ENCODE measurements at regions not wholly inside any gene's neighbourhood (a gene's known extent, or its start where the extent isn't known, plus 50 kb on each side); places are given as distances from the start of the nearest gene placed in this dataset.

DNA sequence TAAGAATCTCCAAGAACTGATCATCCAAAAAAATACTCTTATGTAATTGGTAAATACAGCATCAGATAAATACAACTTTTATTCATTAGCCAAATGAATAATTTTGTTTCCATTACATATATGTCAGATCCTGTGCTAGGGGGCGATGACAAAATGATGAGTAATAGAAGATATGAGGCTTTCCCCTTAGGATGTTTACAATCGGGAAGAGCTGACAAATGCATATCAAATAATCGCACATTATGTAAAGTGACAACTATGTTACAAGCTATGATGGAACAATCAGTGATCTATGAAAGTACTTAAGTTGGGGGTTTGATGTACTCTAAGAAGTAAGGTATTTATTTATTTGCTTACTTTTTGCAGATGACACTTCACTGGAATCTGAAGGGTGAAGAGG, 465.6 kb upstream of the VSTM2A start (continued):
- no peak for TF ChIP-seq PBX2 (CRISPR knock-in tag; IDR thresholded peaks at IDR 0.05; ENCODE audit: low read depth)
- no peak for TF ChIP-seq PBX2 (tag; conservative IDR thresholded peaks at IDR 0.05; ENCODE audit: low read depth)
- no peak for TF ChIP-seq BCL6 (CRISPR knock-in tag; IDR thresholded peaks at IDR 0.05)

DNA sequence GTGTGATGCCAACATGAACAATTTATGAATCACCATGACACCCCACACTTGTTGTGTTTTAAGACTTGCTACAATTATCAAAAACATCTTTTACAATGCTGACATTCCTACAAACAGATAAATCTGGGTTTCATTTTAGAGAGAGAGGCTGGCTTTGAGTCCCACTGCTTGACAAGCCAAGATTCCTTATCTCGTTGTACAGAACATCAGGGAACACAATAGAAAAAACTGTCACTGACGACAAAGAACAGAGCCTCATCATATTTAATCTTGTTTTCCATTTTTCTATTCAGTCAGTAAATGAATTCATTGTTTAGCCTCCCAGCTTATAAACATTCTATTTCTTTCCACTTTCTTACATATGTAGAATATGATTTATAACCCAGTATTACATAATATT, 461.6 kb upstream of the VSTM2A start:
- DNase-seq (ENCODE audit: extremely low read depth in 1 of 4, low spot score in 3 of 4) (no peak), FAIRE-seq (no peak), ATAC-seq (no peak)
- Histone ChIP-seq H3K9me3 (replicated peaks; ENCODE audit: control insufficient read depth, insufficient read depth, low read depth, low read length) (no peaks in the 10 kb centered on the region), H3K4me2 (ENCODE audit: insufficient read depth, low read length) (no peak overlapping the region), H3K9me1 (ENCODE audit: control insufficient read depth, insufficient read depth, low read length) (no peaks in the 10 kb centered on the region), H3K27me3 (ENCODE audit: control insufficient read depth in 2 of 2, insufficient read depth in 2 of 2, low read length in 2 of 2) (no peaks in the 10 kb centered on the region), H3K4me3 (no peak overlapping the region), H3K9ac (ENCODE audit: insufficient read depth in 1 of 2, low read depth in 2 of 2, low read length in 2 of 2) (no peak overlapping the region), H3K79me2 (ENCODE audit: control insufficient read depth, insufficient read depth, low read length) (no peaks in the 10 kb centered on the region), H2AFZ (ENCODE audit: low read depth, low read length) (no peak overlapping the region), H4K20me1 (replicated peaks; ENCODE audit: control insufficient read depth, insufficient read depth, low read length) (no peaks in the 10 kb centered on the region), H3K36me3 (ENCODE audit: control insufficient read depth, insufficient read depth, low read length) (no peaks in the 10 kb centered on the region), H3K4me1 (replicated peaks in 1 of 2; ENCODE audit: control insufficient read depth in 2 of 2, insufficient read depth in 2 of 2, low read length in 2 of 2) (no peaks in the 10 kb centered on the region), H3K27ac (ENCODE audit: extremely low read depth, low read depth, low read length) (no peak overlapping the region)
- in situ Hi-C loops (cut with MboI): no loop called here
- POLR2A ChIA-PET: no interaction called here
- no peak for TF ChIP-seq E2F3 (CRISPR knock-in tag; IDR thresholded peaks at IDR 0.05)
- CTCF ChIA-PET (ENCODE audit: low intra/inter-chr PET ratio): no interaction called here
- intact Hi-C loops (cut with micrococcal nuclease): no loop called here
- WGBS (ENCODE audit: insufficient coverage, low coverage, missing lambda C conversion rate): 0% methylated on average over 2 of the region's 2 CpGs
- no TSS peak for BruUV-seq (replicated peaks)
